ENCODE measurements at regions not wholly inside any gene's neighbourhood (a gene's known extent, or its start where the extent isn't known, plus 50 kb on each side); places are given as distances from the start of the nearest gene placed in this dataset.

DNA sequence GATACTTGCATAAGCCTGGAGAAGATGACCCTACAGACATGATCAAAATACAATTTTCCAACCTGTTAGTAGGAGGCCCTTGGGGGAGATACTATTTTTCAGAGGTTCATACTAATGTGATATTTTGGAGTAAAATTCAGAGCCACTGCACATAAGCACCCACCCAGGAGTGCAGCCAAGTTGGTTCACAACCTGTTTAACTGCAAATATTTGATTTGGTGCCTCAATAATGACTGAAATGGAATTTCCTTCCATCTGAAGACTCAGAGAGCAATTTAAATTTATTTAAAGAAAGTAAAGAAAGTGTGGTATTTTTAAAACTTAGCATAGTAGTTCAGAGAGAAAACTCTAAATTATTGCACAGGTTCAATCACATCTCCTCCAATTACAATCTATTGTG, 77.5 kb upstream of the FBN2 start:
- Mint-ChIP-seq H3K27ac (no peak overlapping the region), H3K36me3 (no peaks in the 10 kb centered on the region), H3K9me3 (peaks cover 6% of the 10 kb centered on the region), H3K4me1 (peaks cover 4% of the 10 kb centered on the region), H3K4me3 (no peak overlapping the region), H3K27me3 (ENCODE audit: low read depth) (no peaks in the 10 kb centered on the region)
- no peak for DNase-seq (ENCODE audit: low spot score in 2 of 2, unreplicated experiment in 2 of 2)
- TF ChIP-seq, protein P1, sequence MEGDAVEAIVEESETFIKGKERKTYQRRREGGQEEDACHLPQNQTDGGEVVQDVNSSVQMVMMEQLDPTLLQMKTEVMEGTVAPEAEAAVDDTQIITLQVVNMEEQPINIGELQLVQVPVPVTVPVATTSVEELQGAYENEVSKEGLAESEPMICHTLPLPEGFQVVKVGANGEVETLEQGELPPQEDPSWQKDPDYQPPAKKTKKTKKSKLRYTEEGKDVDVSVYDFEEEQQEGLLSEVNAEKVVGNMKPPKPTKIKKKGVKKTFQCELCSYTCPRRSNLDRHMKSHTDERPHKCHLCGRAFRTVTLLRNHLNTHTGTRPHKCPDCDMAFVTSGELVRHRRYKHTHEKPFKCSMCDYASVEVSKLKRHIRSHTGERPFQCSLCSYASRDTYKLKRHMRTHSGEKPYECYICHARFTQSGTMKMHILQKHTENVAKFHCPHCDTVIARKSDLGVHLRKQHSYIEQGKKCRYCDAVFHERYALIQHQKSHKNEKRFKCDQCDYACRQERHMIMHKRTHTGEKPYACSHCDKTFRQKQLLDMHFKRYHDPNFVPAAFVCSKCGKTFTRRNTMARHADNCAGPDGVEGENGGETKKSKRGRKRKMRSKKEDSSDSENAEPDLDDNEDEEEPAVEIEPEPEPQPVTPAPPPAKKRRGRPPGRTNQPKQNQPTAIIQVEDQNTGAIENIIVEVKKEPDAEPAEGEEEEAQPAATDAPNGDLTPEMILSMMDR (IDR thresholded peaks at IDR 0.05; ENCODE audit: unreplicated experiment): no peak

DNA sequence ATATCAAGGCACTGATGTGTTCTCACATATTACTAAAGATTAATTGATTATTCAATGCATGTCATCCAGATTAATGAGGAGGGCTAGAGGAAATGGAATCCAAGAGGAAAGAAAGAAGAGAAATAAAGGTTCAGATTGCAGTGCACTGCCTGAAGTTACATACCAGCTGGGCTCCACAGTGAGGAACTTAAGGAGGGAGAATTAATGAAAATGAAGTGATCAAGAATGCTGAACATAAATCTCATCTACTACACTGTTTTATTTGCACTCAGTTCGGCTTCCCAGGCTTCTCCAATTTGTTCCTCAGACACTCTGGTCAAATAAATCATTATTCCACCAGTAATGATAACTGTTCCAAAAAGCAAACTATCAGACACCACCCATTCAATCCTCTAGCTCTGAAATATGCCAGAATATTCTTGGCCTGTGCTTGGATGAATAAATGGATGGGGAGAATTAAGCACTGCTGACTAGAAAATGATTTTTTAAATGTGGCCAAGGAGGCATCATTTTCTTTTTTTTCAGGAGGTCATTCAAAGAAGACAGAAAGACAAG, 88.6 kb upstream of the FBN2 start:
- H3K9me3 Mint-ChIP-seq: no peaks in the 10 kb centered on the region
- H3K27ac Mint-ChIP-seq: peak overlapping the region; percentile 2
- no peaks in the 10 kb centered on the region for H3K27me3 Mint-ChIP-seq (ENCODE audit: low read depth)
- no peaks in the 10 kb centered on the region for H3K36me3 Mint-ChIP-seq
- TF ChIP-seq, protein P1 (IDR thresholded peaks at IDR 0.05; ENCODE audit: unreplicated experiment): no peak
- peaks cover 22% of the 10 kb centered on the region for H3K4me1 Mint-ChIP-seq
- DNase-seq (ENCODE audit: low spot score in 2 of 2, unreplicated experiment in 2 of 2): no peak
- no peak overlapping the region for H3K4me3 Mint-ChIP-seq

DNA sequence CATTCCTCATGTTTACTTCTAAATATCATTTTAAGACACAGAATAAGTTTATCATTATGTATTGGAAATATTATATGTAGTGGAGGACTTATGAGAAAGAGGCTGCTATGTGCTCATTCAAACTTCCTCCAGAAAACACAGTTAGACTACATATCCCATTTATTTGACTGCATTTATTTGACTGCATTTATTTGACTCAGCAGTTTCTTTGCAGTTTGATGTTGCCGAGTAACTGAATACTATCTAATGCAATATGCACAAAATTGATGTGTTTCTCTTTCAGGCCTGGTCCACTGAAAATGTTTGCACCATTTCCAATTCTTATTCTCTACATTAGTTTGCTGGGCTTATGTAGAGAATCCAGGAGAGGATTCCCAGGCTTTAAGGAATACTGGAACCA, 89.9 kb upstream of the FBN2 start:
- Mint-ChIP-seq H3K27ac (no peak overlapping the region), H3K27me3 (ENCODE audit: low read depth) (no peaks in the 10 kb centered on the region), H3K9me3 (peaks cover 4% of the 10 kb centered on the region), H3K4me1 (peaks cover 21% of the 10 kb centered on the region), H3K4me3 (no peak overlapping the region), H3K36me3 (no peaks in the 10 kb centered on the region)
- TF ChIP-seq, protein P1 (IDR thresholded peaks at IDR 0.05; ENCODE audit: unreplicated experiment): no peak
- DNase-seq (ENCODE audit: low spot score in 2 of 2, unreplicated experiment in 2 of 2): no peak

GRCh38 chr5:128629157-128629556, 91.1 kb upstream of the FBN2 start:
- no peak overlapping the region for H3K4me3 Mint-ChIP-seq
- peaks cover 9% of the 10 kb centered on the region for H3K9me3 Mint-ChIP-seq
- DNase-seq (ENCODE audit: low spot score in 2 of 2, unreplicated experiment in 2 of 2): no peak
- TF ChIP-seq, protein P1 (IDR thresholded peaks at IDR 0.05; ENCODE audit: unreplicated experiment): no peak
- no peak overlapping the region for H3K27ac Mint-ChIP-seq
- peaks cover 21% of the 10 kb centered on the region for H3K4me1 Mint-ChIP-seq
- no peaks in the 10 kb centered on the region for H3K27me3 Mint-ChIP-seq (ENCODE audit: low read depth)
- no peaks in the 10 kb centered on the region for H3K36me3 Mint-ChIP-seq

DNA sequence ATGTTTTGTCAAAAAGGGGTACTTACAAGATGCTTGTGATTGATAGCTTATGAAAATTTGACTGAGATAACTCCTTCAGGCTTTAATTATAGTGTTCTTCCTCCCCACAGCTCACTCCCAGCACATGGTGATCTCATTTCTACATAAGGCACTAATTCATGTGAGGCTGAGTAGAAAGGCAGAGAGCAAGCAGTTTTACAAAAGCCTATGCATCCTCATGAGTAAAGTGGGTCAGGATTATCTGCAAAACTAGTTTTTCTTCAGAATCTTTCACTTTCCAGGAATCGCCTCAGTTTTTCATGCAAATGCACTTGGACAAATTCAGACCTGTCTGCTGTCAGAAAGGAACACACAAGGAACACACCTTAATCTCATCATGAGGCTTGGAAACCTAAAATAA, 92.1 kb upstream of the FBN2 start:
- TF ChIP-seq, protein P1 (IDR thresholded peaks at IDR 0.05; ENCODE audit: unreplicated experiment): no peak
- no peaks in the 10 kb centered on the region for H3K27me3 Mint-ChIP-seq (ENCODE audit: low read depth)
- H3K27ac Mint-ChIP-seq: no peak overlapping the region
- H3K36me3 Mint-ChIP-seq: no peaks in the 10 kb centered on the region
- H3K4me1 Mint-ChIP-seq: peaks cover 21% of the 10 kb centered on the region
- H3K4me3 Mint-ChIP-seq: no peak overlapping the region
- DNase-seq (ENCODE audit: low spot score in 2 of 2, unreplicated experiment in 2 of 2): no peak
- H3K9me3 Mint-ChIP-seq: peaks cover 15% of the 10 kb centered on the region

- no peak for DNase-seq (ENCODE audit: low spot score in 2 of 2, unreplicated experiment in 2 of 2)
- Mint-ChIP-seq H3K27ac (no peak overlapping the region), H3K4me1 (peaks cover 12% of the 10 kb centered on the region), H3K9me3 (peaks cover 15% of the 10 kb centered on the region), H3K36me3 (no peaks in the 10 kb centered on the region), H3K4me3 (no peak overlapping the region), H3K27me3 (ENCODE audit: low read depth) (no peaks in the 10 kb centered on the region)
- TF ChIP-seq, protein P1 (IDR thresholded peaks at IDR 0.05; ENCODE audit: unreplicated experiment): no peak
These were observed 93.7 kb upstream of the FBN2 start for GRCh38 chr5:128631771-128632170.
